D721Med (cell line): ENCODE measurements at regions not wholly inside any gene's neighbourhood (a gene's known extent, or its start where the extent isn't known, plus 50 kb on each side); places are given as distances from the start of the nearest gene placed in this dataset.

ENCODE experiments used
- DNase-seq: peaks from one replicate; pipeline ENCODE4 v3.0.0; 2011; ENCODE audit warnings: low spot score; ENCODE audit not compliant: insufficient read length
- FAIRE-seq: peaks from 2 replicates; lab custom pipeline; 2011; peaks lifted over from hg19 to GRCh38; lab: Jason Lieb, UNC
- TF ChIP-seq, protein P1 (sequence below): IDR thresholded peaks from 2 replicates; pipeline ENCODE4 v1.5.1; 2012; ENCODE audit warnings: mild to moderate bottlenecking, control low read depth; ENCODE audit not compliant: insufficient read depth; ENCODE audit errors: missing control alignments

DNA sequence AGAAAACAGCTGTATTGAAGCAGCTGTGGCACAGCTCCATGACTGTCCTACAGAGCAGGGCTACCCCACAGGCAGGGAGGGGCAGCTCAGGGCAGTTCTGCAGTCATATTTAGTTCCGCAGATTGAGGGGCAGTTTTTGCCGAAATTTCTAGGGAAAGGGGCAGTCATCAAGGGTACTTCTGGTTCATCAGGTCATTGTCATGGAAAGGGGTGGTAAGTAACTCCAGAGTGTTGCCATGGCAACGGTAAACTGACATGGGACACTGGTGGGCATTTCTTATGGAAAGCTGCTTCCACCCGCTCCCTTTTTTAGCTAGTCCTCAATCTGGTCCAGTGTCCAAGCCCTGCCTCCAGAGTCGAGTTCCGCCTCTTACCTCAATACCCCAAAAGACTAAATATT, 702.8 kb downstream of the LIG4 start:
- DNase-seq = no peak
- TF ChIP-seq, protein P1, sequence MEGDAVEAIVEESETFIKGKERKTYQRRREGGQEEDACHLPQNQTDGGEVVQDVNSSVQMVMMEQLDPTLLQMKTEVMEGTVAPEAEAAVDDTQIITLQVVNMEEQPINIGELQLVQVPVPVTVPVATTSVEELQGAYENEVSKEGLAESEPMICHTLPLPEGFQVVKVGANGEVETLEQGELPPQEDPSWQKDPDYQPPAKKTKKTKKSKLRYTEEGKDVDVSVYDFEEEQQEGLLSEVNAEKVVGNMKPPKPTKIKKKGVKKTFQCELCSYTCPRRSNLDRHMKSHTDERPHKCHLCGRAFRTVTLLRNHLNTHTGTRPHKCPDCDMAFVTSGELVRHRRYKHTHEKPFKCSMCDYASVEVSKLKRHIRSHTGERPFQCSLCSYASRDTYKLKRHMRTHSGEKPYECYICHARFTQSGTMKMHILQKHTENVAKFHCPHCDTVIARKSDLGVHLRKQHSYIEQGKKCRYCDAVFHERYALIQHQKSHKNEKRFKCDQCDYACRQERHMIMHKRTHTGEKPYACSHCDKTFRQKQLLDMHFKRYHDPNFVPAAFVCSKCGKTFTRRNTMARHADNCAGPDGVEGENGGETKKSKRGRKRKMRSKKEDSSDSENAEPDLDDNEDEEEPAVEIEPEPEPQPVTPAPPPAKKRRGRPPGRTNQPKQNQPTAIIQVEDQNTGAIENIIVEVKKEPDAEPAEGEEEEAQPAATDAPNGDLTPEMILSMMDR = no peak
- FAIRE-seq = no peak

DNA sequence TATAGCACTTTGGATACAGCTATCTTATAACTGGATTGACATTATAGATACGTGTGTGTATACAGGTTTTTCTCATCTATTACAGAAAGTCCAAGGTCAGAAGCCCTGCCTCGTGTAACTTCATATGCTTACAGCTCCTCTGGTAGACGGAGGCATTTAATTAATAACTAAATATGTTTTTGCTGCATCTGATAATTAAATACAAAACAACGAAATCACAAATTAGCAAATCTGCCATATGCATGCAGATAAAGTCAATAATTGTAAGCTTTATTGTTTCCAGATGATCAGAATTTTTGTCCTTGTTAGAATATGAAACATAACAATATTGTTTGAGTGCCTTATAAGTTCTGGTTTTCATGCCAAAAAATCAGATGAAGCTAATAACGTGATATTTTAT, 717.7 kb downstream of the LIG4 start:
- TF ChIP-seq, protein P1 = no peak
- DNase-seq (no peak), FAIRE-seq (no peak)

DNA sequence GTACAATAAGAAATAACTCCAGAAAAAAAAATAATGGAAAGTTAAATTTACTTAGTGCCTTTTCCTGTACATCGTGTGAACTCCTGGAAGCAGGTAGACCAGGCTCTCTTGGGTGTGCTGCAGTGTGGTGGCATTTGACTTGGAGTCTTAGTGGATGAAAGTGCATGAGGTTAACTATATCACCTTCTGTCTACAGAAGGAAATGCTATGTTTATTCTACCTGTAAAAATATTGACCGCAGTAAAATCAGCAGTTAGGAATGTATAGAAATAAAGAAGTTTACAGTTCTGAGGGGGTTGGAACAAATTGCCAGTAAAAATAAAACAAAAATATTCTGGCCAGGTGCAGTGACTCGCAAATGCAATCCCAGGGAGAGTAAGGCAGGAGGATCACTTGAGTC, 722.1 kb downstream of the LIG4 start:
- DNase-seq (no peak), FAIRE-seq (no peak)
- TF ChIP-seq, protein P1 = no peak

DNA sequence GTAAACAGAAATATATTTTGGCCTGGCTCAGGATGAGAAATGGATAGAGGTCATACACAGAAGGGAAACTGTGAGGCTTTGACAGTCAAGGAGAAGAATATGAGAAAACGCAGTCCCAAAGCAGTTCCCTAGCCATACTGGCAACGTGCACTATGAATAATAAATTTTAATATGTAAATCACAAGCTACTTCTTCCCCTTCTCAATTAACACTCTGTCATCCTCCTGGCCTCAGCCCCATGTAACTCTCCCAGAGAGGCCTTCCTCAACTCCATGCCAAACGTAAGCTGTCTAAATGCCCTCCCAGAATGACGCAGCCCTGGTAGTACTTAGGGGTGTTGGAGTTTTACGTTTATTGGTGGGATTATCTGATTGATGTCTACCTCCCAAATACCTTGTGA, 732.6 kb downstream of the LIG4 start:
- DNase-seq (no peak), FAIRE-seq (no peak)
- TF ChIP-seq, protein P1 = no peak

DNA sequence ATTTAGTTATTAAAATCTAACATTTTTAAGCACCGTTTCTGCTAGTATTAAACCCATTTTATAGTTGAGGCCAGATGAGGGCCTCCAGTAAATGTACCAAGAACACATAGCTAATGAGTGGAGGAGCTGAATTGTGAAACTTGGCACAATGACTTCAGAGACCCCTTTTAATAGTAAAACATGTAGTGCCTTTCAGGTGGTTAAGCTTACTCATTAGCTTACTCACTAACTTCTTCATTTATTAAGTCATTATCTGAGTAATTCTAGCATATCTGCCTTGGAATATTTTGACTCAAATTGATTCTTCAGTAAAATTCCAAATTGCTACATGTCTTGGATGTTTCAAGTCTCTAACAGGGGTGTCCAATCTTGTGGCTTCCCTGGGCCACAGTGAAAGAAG, 735.2 kb downstream of the LIG4 start:
- no peak for DNase-seq
- TF ChIP-seq, protein P1 = no peak
- no peak for FAIRE-seq

DNA sequence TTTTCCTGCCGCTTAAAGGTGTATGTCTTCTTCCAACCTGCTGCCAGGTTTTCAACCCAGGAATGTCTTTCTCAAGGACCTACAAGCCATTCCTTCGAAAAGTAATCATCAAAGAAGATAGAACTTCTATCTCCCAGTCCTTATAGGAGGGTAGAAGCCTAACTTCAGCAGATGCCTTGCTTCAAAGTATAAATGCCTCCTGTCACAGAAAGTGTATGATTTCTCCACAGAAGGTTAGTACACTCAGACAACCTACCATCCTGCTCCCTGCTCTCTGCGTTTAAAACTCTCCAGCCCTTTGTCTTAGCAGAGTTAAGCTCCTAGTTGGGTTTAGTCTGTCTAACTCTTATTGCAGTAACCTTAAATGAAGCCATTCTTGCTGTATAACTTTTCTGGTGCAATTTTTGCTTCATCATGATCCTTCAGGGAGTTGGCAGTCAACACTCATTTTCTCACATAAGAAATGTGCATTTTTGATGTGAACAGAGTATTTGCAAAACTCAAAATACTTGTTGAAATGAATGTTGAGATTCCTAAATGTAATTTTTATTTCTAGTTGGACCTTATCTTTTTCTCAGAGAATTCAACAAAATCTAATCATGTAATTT, 737.5 kb downstream of the LIG4 start:
- FAIRE-seq (no peak), DNase-seq (no peak)
- TF ChIP-seq, protein P1 = no peak

DNA sequence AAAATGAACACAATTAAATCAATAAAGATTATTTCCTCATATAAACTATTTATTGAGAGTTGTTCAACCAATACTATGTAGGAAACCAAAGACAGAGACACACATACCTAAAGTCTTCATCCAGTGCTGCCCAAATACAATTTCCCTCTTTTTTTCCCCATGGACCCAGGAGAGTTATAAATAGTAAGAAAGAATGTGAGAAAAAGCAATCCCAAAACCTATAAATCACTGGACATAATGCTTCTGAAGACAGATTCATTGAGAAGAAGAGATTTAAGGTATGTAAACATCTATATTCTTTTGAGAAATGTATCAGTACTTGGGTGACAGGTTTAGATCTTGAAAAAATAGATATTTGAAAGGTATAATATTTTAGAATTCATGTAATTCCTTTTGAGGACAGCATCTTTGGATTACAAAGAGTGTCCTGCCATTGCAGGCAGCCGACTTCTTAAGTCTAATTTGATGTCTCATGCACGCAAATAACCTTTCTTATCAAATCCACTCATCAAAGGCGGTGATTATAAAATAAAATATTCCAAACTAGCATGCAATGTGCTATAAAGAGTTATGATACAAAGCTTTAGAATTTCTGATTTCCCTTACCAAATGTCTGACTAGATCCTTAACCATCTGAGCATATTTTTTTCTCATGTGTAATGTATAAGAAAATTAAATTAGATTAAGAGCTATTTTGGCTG, 739.4 kb downstream of the LIG4 start:
- TF ChIP-seq, protein P1 = no peak
- FAIRE-seq (no peak), DNase-seq (no peak)
